OCI-LY3 (cell line): ENCODE measurements at regions not wholly inside any gene's neighbourhood (a gene's known extent, or its start where the extent isn't known, plus 50 kb on each side); places are given as distances from the start of the nearest gene placed in this dataset.

Experiments
- H2AFZ ChIP-seq: fragments of 200-600, 300-600 bp; shearing (Covaris generic); 2 replicates; pipeline ENCODE4 v1.6.0; 2014; ENCODE audit warnings: antibody characterized with exemption, low read depth, low read length
- H3K27ac ChIP-seq: fragments of 200-600, 300-600 bp; sonication (generic); 2 replicates; pipeline ENCODE4 v1.5.1; 2014; ENCODE audit warnings: mild to moderate bottlenecking, low read length, moderate library complexity, mixed read lengths
- H3K27me3 ChIP-seq: fragments of 200-600, 300-600 bp; sonication (generic); 2 replicates; pipeline ENCODE4 v1.6.1; 2014; ENCODE audit warnings: low read depth, low read length, mixed read lengths
- H3K36me3 ChIP-seq: fragments of 200-600, 300-600 bp; sonication (generic); replicated peaks from 2 replicates; pipeline ENCODE3; 2014; ENCODE audit warnings: low read depth, low read length, mixed read lengths
- H3K4me1 ChIP-seq: fragments of 300-600, 200-600 bp; sonication (generic); 2 replicates; pipeline ENCODE4 v1.6.1; 2014; ENCODE audit warnings: low read length, mixed read lengths
- H3K4me2 ChIP-seq: fragments of 200-600, 300-600 bp; sonication (generic); 2 replicates; pipeline ENCODE4 v1.6.1; 2014; ENCODE audit warnings: low read length, mixed read lengths
- H3K4me3 ChIP-seq: fragments of 300-600, 200-600 bp; sonication (generic); 2 replicates; pipeline ENCODE4 v1.5.1; 2014; ENCODE audit warnings: antibody characterized with exemption, mild to moderate bottlenecking, low read length, moderate library complexity
- H3K79me2 ChIP-seq: fragments of 300-600, 200-600 bp; shearing (Covaris generic); 2 replicates; pipeline ENCODE4 v1.6.1; 2014; ENCODE audit warnings: mild to moderate bottlenecking, low read length, mixed read lengths
- H3K9ac ChIP-seq: fragments of 300-600, 200-600 bp; shearing (Covaris generic); 2 replicates; pipeline ENCODE4 v1.6.0; 2014; ENCODE audit warnings: mild to moderate bottlenecking, low read length, moderate library complexity
- H3K9me3 ChIP-seq: fragments of 200-600, 300-600 bp; shearing (Covaris generic); 2 replicates; pipeline ENCODE4 v1.6.1; 2014; ENCODE audit warnings: low read length, mixed read lengths; ENCODE audit not compliant: insufficient read depth
- H4K20me1 ChIP-seq: fragments of 200-600, 300-600 bp; sonication (generic); 2 replicates; pipeline ENCODE4 v1.6.1; 2016; ENCODE audit warnings: low read length, mixed read lengths; ENCODE audit not compliant: insufficient read depth
- CTCF ChIP-seq: fragments of 200-600, 300-600 bp; sonication (generic); IDR thresholded peaks from 2 replicates; pipeline ENCODE4 v1.5.1; 2014; ENCODE audit warnings: antibody characterized with exemption, low read length, low read depth
- EZH2phosphoT487 ChIP-seq: fragments of 200-600 bp; shearing (Covaris generic); IDR thresholded peaks from 2 replicates; pipeline ENCODE4 v1.6.1; 2018; ENCODE audit warnings: antibody characterized with exemption, mixed run types, low read depth

DNA sequence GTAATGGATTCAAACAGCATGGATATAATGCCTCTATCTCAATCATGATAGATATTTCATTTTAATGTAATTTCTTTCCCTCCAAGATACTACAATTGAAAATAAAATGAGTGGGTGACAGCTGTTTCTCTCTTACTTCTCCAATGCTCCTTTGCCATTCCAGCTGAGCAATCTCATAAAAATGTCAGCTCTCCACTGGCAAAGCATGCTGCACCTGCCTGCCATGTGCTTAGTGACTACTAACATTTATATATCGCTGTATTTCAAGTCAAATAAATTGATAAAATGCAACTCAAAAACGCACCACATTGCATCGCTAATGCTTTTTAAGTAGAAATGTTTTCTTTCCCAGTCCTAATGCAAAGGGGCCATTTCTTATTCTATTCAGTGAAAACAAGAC is 1093.9 kb downstream of the CBLN2 start:
- no peaks in the 10 kb centered on the region for H3K27me3 ChIP-seq
- H3K9me3 ChIP-seq, result 0 out of 2 replicates have a peak, but pooled peaks cover 3% of the 10 kb centered on the region
- H3K79me2 ChIP-seq, result no peaks in the 10 kb centered on the region
- no peaks in the 10 kb centered on the region for H4K20me1 ChIP-seq
- TF ChIP-seq CTCF (no peak), EZH2phosphoT487 (no peak)
- no peak overlapping the region for H2AFZ ChIP-seq
- no peak overlapping the region for H3K27ac ChIP-seq
- H3K36me3 ChIP-seq, result no peaks in the 10 kb centered on the region
- no peak overlapping the region for H3K9ac ChIP-seq
- no peak overlapping the region for H3K4me3 ChIP-seq
- no peaks in the 10 kb centered on the region for H3K4me1 ChIP-seq
- no peak overlapping the region for H3K4me2 ChIP-seq

- Histone ChIP-seq H3K27me3 (no peaks in the 10 kb centered on the region), H3K4me1 (no peaks in the 10 kb centered on the region), H3K4me3 (no peak overlapping the region), H3K9me3 (peaks cover 18% of the 10 kb centered on the region), H3K27ac (no peak overlapping the region), H2AFZ (no peak overlapping the region), H3K9ac (no peak overlapping the region), H4K20me1 (no peaks in the 10 kb centered on the region), H3K79me2 (no peaks in the 10 kb centered on the region), H3K4me2 (no peak overlapping the region), H3K36me3 (peaks cover 10% of the 10 kb centered on the region)
- TF ChIP-seq EZH2phosphoT487 (no peak), CTCF (no peak)
These were observed 1100.2 kb downstream of the CBLN2 start for GRCh38 chr18:71443706-71444480.

DNA sequence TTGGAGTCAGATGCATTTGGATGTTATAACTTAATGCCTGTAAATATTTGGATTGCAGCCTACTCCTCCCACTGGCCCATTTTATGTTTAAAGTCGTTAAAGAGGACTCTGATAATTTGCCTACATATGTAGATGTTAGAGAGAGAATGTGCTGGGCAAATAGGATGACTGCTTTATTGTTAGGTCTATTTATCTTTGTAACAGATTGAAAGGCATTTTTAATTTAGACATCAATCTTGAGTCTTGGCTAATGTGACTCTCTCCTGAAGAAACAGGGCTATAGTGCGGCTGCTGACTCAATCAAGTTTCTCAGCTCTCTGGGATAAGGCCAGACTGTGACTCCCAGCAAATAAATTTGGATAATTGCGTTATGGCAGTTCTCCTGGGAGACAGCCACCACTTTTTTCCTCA is 1101.4 kb downstream of the CBLN2 start:
- H2AFZ ChIP-seq, result no peak overlapping the region
- H3K27me3 ChIP-seq, result no peaks in the 10 kb centered on the region
- H3K79me2 ChIP-seq, result no peaks in the 10 kb centered on the region
- no peaks in the 10 kb centered on the region for H4K20me1 ChIP-seq
- H3K9ac ChIP-seq, result no peak overlapping the region
- H3K4me1 ChIP-seq, result no peaks in the 10 kb centered on the region
- H3K4me3 ChIP-seq, result no peak overlapping the region
- peaks cover 10% of the 10 kb centered on the region for H3K36me3 ChIP-seq
- peaks cover 18% of the 10 kb centered on the region for H3K9me3 ChIP-seq
- TF ChIP-seq EZH2phosphoT487 (no peak), CTCF (no peak)
- no peak overlapping the region for H3K27ac ChIP-seq
- no peak overlapping the region for H3K4me2 ChIP-seq

GRCh38 chr18:71441156-71441555 is 1103.0 kb downstream of the CBLN2 start:
- TF ChIP-seq CTCF (no peak), EZH2phosphoT487 (no peak)
- no peak overlapping the region for H2AFZ ChIP-seq
- H3K9me3 ChIP-seq, result peaks cover 18% of the 10 kb centered on the region
- no peak overlapping the region for H3K9ac ChIP-seq
- H3K4me2 ChIP-seq, result no peak overlapping the region
- no peaks in the 10 kb centered on the region for H4K20me1 ChIP-seq
- no peaks in the 10 kb centered on the region for H3K79me2 ChIP-seq
- H3K27ac ChIP-seq, result no peak overlapping the region
- H3K4me1 ChIP-seq, result no peaks in the 10 kb centered on the region
- H3K4me3 ChIP-seq, result no peak overlapping the region
- H3K27me3 ChIP-seq, result no peaks in the 10 kb centered on the region
- peaks cover 10% of the 10 kb centered on the region for H3K36me3 ChIP-seq
